Astrocyte of the spinal cord (primary cell): ENCODE measurements at regions not wholly inside any gene's neighbourhood (a gene's known extent, or its start where the extent isn't known, plus 50 kb on each side); places are given as distances from the start of the nearest gene placed in this dataset.

ENCODE experiments used
- DNase-seq: peaks from one replicate; pipeline ENCODE4 v3.0.0; 2011; ENCODE audit warnings: low read depth, low spot score
- H3K4me3 ChIP-seq: 2 replicates; pipeline ENCODE4 v1.5.1; 2011; ENCODE audit warnings: low read depth, mild to moderate bottlenecking, low read length, moderate library complexity
- CTCF ChIP-seq: IDR thresholded peaks from 2 replicates; pipeline ENCODE4 v1.5.1; 2012; ENCODE audit warnings: low read depth, mild to moderate bottlenecking, low read length, inconsistent platforms
- in situ Hi-C: cut with HindIII; loops from 2 replicates; pipeline ENCODE4 v1.10.0; 2017; ENCODE audit warnings: low sequenced_read_pairs

- DNase-seq, result no peak
- no peak for TF ChIP-seq CTCF
- in situ Hi-C loops, result no loop called here
- H3K4me3 ChIP-seq, result no peak overlapping the region
Observed at GRCh38 chr5:14003513-14003912, 59.0 kb upstream of the DNAH5 start.

DNA sequence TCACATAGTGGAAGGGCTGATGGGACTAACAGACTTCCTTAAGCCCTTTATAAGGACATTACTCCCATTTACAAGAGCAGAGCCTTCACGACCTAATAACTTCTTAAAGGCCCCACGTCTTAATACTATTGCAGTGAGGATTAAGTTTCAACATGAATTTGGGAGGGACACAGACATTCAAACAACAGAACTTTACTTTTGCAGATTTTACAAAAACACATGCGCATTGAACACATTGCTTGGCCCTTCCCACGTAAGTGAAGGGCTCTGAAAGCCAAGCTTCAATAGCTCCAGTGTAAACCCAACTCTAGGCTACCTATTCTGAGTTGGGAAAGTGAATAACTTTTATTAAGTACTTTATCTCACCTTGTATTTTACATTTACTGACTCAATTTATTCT, 53.8 kb upstream of the DNAH5 start:
- no peak for TF ChIP-seq CTCF
- no peak for DNase-seq
- in situ Hi-C loops, result loop anchor here (25.0 kb wide), 2 partner anchors 264 to 364 kb away; no protein-coding TSS in a partner anchor
- no peak overlapping the region for H3K4me3 ChIP-seq

DNA sequence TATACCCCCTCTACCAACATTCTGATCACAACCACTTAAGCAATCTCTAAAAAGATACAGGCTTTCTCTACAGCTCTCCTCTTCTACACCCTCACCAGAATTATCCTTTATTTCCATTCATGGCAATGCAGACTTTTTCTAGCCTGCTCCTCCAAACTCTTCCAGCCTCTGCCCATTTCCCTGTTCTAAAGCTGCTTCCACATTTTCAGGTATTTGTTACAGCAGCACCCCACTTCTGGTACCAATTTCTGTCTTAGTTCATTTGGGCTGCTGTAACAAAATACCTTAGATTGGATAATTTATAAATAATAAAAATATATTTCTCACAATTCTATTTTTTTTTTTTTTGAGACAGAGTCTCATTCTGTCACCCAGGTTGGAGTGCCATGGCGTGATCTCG, 53.0 kb upstream of the DNAH5 start:
- in situ Hi-C loops, result loop anchor here (25.0 kb wide), 2 partner anchors 265 to 365 kb away; no protein-coding TSS in a partner anchor
- DNase-seq, result no peak
- no peak for TF ChIP-seq CTCF
- no peak overlapping the region for H3K4me3 ChIP-seq

DNA sequence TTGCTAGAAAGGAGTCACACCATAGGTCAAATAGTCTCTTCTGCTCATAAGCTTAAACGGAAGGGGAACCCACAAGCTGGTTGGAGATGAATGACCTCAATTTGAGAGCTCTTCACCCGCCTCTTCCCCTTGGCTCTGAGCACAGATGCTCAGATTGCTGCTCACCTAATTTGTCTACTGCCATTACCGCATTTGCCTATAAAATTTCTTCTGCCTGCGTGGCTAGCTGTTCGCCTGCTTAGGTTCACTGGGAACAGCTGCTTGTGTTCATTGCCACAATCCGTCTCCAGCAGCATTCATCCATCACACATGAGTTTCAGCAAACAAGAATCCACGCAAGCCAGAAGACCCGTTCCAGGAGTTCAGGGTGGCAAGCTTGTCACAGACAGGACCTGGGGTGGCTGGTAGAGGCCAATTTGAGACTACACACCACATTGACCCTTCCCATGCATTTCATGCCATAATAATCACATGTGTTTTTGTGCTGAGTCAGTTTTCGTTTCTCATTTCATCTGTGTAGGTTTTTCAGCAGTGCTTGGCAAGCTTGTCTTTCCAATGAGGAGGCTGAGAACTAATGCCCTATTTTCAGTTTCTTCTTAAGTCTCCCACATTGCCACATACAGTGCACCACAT, 50.2 kb upstream of the DNAH5 start:
- in situ Hi-C loops, result loop anchor here (25.0 kb wide), 2 partner anchors 268 to 368 kb away; no protein-coding TSS in a partner anchor
- no peak for DNase-seq
- H3K4me3 ChIP-seq, result no peak overlapping the region
- no peak for TF ChIP-seq CTCF
